DMS153 treated with DMSO at 0.1 percent for 48 hours (cell line): ENCODE measurements at regions not wholly inside any gene's neighbourhood (a gene's known extent, or its start where the extent isn't known, plus 50 kb on each side); places are given as distances from the start of the nearest gene placed in this dataset.
"Not testable (repeated sequence)": the region's sequence is repeated elsewhere in the genome, so short reads cannot be mapped to it uniquely, and the experiment has no call there.

Source experiments
- DNase-seq: peaks from one replicate; lab custom pipeline; 2025; ENCODE audit not compliant: unreplicated experiment; lab: John Stamatoyannopoulos, UW

DNA sequence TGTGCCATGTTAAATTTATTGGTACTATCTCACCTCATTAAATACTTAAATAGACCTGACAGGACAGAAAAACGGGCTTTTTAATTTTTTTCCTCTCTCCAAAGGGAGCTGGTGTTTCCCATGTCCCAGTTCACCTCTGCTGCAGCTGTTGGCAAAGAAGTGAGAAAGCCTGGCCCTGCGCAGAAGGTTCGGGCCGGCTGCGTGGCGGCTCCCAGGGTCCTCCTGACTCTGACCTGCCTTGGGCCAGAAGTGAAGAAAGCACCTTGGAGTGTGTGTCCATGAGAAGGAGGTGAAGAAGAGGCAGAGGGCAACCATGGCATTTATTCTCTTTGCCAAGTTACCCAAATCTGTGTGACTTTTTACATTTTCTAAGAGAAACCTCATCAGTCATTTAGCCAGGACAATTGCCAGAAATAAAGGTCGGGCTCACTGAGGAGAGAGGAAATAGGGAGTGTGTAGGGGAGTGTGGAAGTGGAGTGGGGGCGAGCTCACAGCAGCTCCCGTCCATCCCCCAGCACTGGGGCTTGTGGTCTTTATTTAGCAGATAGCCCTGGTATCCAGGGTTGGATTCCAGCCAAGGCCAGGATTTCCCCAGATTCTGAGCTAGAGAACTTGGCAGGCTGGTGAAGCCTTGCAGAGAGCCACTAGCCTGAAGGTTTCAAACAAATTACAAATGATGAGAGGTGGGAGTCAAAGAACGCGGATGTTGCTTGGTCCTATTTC is 102.4 kb upstream of the CADM1 start:
- DNase-seq, result no peak

- no peak for DNase-seq
Observed at GRCh38 chr11:115605871-115606497, 101.8 kb upstream of the CADM1 start.

- not testable (repeated sequence) for DNase-seq
Observed at GRCh38 chr11:115605397-115605796, 101.2 kb upstream of the CADM1 start.

- DNase-seq, result no peak
Observed at GRCh38 chr11:115599125-115599524, 94.9 kb upstream of the CADM1 start.

DNA sequence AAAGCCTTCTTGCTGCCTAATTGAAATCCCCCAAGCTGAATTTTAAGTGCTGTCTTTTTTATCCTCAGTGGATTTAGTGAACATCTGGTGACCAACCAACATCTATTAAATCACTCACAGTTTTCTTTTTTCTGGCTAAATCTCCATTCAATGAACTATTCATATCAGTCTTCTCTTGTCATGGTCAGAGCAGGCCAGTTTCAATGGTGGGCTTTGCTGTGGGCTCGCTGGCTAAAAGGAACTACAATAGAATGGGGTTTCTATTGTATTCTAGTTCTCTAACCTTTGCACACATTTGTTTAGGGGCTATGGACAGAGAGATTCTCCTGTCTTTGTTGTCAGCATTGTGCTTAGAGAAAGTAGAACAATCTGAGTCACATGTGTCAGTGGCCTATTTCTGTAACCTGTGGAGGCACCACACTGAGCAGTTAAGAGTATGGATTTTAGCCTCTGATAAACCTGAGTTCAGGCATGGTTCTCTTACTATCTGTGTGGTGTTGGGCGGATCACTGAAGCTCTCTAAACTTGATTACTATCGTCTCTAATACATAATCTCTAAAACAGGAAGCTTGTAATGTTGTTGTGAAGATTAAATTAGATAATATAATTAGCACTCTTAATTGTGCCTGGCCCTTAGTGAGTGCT is 94.2 kb upstream of the CADM1 start:
- DNase-seq, result no peak

DNA sequence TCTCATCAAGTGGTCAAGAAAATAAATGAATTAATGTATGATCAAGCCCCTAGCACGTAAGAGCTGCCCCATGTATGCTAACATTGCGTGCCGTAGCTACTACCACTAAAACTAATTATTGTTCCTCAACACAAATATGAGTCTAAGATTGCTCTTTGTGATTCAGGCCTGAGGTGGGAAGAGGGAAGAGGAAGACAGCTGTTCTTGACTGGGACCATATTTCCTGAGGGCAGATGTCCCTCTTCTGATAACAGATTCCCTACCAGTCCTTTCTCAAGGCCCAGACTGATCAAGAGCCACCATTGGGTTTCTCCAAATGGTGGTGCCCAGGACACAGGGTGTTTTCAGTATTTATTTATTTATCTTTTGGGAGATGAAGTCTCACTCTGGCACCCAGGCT is 87.2 kb upstream of the CADM1 start:
- DNase-seq, result no peak

DNA sequence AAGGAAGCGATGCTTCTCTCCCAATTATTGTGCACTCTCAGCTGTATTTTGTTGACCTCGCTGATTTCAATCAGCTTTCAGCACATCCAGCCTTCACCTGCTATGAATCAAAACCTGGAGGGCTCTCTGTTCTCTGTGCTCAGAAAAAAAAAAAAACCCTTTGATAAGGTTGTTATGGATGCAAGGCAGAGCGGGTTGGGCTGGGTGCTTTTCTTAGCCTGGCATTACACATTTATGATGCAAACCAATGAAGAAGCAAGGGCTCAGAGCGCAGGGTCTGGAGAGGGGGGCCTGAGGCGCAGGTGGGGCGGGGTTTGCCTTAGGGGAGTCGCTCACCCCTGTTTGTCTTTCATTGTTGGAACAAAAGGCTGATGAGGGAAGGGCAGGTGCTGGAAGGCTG is 86.0 kb upstream of the CADM1 start:
- peak; percentile 11 for DNase-seq

DNA sequence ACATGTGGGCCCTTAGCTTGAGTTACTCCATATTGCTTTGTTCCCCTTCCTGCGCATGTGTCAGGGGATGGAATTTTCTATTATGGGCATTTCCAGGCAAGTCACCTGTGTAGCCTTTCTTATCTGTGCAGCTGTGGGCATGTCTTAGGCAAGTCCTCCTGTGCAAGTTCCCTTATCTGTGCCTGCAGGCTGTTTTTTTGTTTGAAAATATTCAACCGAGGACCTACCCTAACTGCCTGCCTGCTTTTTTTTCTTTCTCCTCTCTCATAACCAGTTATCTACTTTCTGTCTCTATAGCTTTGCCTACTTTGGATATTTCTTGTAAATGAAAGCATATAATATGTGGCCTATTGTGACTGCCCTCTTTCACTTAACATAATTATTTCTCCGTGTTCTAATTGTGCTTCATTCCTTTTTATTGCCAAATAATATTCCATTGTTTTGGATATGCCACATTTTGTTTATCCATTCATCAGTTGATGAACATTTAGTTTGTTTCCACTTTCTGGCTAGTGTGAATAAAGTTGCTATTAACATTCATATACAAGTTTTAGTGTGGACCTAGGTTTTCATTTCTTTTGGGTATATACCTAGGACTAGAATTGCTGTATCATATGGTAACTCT is 83.6 kb upstream of the CADM1 start:
- no peak for DNase-seq

DNA sequence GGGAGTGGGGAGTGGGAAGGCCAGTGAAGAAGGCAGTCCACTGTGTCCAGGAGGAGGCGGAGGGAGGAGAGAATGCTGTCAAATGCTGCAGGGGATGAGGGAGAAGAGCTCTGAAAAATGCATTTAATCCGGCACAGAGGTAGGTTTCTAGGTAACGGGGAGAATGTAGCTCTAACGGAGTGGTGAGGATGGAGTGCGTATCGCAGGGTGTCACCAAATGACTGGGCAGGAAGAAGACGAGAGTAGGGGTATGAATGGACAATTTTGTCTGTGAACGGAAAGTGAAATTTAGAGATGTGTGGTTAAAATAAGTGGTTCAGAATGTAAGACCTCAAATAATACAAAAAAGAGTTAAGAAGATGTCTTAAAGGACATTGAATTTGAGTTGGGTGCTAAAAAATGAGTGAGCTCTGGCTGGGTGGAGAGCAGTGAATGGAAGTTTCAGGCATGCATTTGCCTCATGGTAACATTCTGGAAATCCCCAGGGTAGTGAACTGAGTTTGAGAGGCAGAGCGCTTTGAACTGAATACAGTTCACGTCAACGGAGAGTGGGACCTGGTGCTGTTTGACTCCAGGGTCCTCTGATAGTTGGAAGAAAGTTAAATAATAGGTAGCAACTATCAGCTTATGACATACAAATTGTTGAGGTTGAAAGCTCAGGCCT is 81.3 kb upstream of the CADM1 start:
- no peak for DNase-seq

- DNase-seq, result peak; percentile 60
Observed at GRCh38 chr11:115581871-115582639, 77.8 kb upstream of the CADM1 start.

DNA sequence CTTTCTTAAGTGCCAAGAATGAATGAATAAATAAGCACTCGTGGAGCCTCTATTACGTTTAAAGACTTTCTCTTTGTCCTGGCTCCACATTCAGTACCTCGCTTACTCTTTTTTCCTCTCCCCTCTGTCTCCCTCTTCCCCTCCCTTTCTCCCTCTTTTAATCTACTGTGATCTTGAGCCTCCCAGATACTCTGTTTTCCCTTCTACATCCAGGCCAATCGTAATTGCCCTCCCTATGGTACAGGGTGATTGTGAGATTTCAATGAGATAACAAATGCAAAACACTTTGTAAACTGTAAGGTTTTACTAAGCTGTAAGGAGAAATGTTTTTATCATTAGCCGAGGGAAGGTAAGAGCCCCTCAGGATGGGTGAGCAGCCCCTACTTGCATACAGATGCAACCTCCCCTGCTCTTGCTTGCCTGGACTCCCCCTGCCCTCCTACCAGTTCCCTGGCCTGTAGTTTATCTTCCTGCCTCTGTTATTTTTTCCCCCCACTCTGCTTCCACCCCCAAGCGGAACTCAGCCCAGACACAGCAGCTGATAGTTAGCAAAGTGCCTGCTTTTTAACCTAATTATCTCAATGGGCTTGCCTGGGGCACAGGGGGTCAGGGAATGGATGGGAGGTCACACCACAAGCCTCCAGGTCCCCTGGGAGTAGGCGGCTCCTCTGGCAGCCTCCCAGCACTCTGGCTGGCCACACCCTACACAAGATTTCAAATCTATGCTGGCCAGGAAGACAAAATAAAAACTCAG is 76.9 kb upstream of the CADM1 start:
- DNase-seq, result peak; percentile 46

GRCh38 chr11:115580416-115580815 is 76.2 kb upstream of the CADM1 start:
- no peak for DNase-seq

- DNase-seq, result no peak
Observed at GRCh38 chr11:115579181-115579825, 75.1 kb upstream of the CADM1 start.

- DNase-seq, result no peak
Observed at GRCh38 chr11:115578275-115578674, 74.1 kb upstream of the CADM1 start.

DNA sequence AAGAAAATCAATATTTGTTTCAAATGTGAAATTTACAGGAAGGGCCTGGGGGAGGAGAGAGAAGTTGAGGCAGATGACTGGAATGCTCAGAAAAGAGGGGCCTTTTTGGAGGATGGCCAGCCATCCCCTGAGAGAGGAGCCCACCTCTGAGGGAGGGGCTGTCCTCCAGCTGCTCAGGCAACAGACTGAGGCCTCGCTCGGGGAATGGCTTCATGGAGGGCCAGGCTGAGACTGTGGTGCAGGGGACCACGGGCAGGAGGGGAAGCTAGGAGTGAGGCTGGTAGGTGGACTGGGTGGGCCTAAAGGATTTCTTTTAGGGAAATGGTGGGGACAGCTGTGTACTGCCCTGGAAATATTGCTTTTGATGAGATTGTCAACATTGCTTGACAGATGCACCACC is 73.5 kb upstream of the CADM1 start:
- no peak for DNase-seq

DNA sequence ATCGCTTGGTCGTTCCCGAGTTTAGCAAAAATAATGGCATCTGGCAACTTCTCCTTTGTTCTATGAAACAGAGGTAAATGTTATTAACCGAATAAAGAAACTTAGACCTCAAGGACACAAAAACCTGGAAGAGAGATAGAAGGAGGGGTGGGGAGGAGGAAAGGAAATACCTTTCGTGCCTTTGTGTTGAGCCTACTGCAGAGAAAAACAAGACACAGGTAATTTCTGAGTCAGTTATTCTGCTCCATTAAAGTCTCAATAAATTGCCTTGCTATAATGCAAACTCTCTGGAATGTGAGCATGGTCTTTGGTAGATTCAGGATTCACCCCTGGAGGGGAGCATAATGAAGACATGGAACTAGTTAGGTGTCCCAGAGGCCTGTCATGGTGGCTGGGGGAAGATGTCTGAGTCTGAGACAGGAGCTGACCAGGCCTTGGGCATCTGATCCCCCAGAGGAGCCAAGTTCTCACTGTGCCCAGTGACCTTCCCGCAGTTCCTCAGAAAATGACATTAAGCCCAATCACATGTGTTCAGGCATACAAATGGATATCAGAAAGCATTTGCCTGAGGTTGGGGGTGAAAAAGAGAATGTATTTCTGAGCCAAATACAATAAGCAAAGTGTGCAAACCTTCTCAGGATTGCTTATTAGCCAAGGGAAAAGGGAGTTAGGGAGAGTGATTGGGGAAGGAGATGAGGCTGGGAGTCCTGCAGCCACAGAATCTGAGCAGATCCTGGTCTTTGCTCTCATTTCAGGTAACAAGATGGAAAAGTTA is 72.6 kb upstream of the CADM1 start:
- no peak for DNase-seq

DNA sequence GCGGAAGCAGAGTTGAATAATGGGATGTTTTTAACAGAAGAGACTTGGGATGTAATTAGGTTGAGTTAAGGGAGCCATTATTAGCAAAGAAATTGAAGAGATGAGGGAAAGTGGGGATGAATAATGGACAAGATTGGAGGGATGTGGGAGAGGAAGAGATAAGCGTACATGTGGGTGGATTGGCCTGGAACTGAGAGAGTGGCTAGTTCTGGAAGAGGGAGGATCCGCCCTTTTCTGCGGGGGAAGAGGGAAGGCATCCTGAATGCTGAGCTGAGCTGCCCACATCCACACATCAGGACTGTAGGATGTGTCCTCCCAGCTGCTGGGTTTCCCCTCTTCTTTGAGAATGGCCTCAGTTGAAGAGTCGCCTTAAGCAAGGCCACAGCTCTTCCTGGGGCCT is 68.3 kb upstream of the CADM1 start:
- DNase-seq, result no peak

- DNase-seq, result no peak
Observed at GRCh38 chr11:115566180-115566764, 62.1 kb upstream of the CADM1 start.
